Ishikawa (cell line): ENCODE measurements at regions not wholly inside any gene's neighbourhood (a gene's known extent, or its start where the extent isn't known, plus 50 kb on each side); places are given as distances from the start of the nearest gene placed in this dataset.

Experiments used
- CEBPB ChIP-seq: IDR thresholded peaks from 2 replicates; pipeline ENCODE4 v1.6.1; 2012
- CREB1 ChIP-seq: IDR thresholded peaks from 2 replicates; pipeline ENCODE4 v1.6.1; 2012; ENCODE audit warnings: low read depth
- EGR1 ChIP-seq: IDR thresholded peaks from 2 replicates; pipeline ENCODE4 v1.6.1; 2012
- EP300 ChIP-seq: IDR thresholded peaks from 2 replicates; pipeline ENCODE4 v1.6.1; 2012; ENCODE audit warnings: borderline replicate concordance
- FOXM1 ChIP-seq: IDR thresholded peaks from 2 replicates; pipeline ENCODE4 v1.6.1; 2012; ENCODE audit warnings: low read depth, borderline replicate concordance
- MAX ChIP-seq: IDR thresholded peaks from 2 replicates; pipeline ENCODE4 v1.6.1; 2012
- NFIC ChIP-seq: IDR thresholded peaks from 2 replicates; pipeline ENCODE4 v1.6.1; 2012
- RAD21 ChIP-seq: IDR thresholded peaks from 2 replicates; pipeline ENCODE4 v1.6.1; 2012; ENCODE audit warnings: low read depth
- REST ChIP-seq: IDR thresholded peaks from 2 replicates; pipeline ENCODE4 v1.6.1; 2012; ENCODE audit warnings: low read depth, mild to moderate bottlenecking
- TAF1 ChIP-seq: IDR thresholded peaks from 2 replicates; pipeline ENCODE4 v1.6.1; 2012; ENCODE audit warnings: low read depth, mild to moderate bottlenecking
- TCF12 ChIP-seq: IDR thresholded peaks from 2 replicates; pipeline ENCODE4 v1.6.1; 2012; ENCODE audit warnings: low read depth
- TEAD4 ChIP-seq: IDR thresholded peaks from 2 replicates; pipeline ENCODE4 v1.6.1; 2012
- USF1 ChIP-seq: IDR thresholded peaks from 2 replicates; pipeline ENCODE4 v1.6.1; 2012
- YY1 ChIP-seq: IDR thresholded peaks from 2 replicates; pipeline ENCODE4 v1.6.1; 2012; ENCODE audit warnings: low read depth
- ZBTB7A ChIP-seq: IDR thresholded peaks from 2 replicates; pipeline ENCODE4 v1.6.1; 2012; ENCODE audit warnings: low read depth

- TF ChIP-seq EP300 (no peak), TAF1 (no peak), RAD21 (no peak), EGR1 (no peak), USF1 (no peak), REST (no peak), ZBTB7A (no peak), TCF12 (no peak), MAX (no peak), CEBPB (no peak), CREB1 (no peak), NFIC (no peak), FOXM1 (no peak), YY1 (no peak), TEAD4 (no peak)
Observed at GRCh38 chr9:79080536-79080935, 491.2 kb upstream of the TLE4 start.

- no peak for TF ChIP-seq EGR1
- no peak for TF ChIP-seq YY1
- no peak for TF ChIP-seq USF1
Observed at GRCh38 chr9:79083621-79084020, 488.1 kb upstream of the TLE4 start.

GRCh38 chr9:79087133-79087532 is 484.6 kb upstream of the TLE4 start:
- TF ChIP-seq REST (no peak), TEAD4 (no peak), CREB1 (no peak), RAD21 (no peak), USF1 (no peak), ZBTB7A (no peak), EGR1 (no peak), YY1 (no peak)

GRCh38 chr9:79089054-79089560 is 482.7 kb upstream of the TLE4 start:
- no peak for TF ChIP-seq TAF1
- no peak for TF ChIP-seq CREB1
- no peak for TF ChIP-seq EGR1
- no peak for TF ChIP-seq FOXM1
- no peak for TF ChIP-seq NFIC
- TF ChIP-seq MAX = no peak
- TF ChIP-seq YY1 = no peak
- no peak for TF ChIP-seq USF1
- no peak for TF ChIP-seq TCF12
- TF ChIP-seq REST = no peak
- no peak for TF ChIP-seq RAD21
- TF ChIP-seq TEAD4 = no peak
- TF ChIP-seq CEBPB = no peak
- no peak for TF ChIP-seq ZBTB7A
- TF ChIP-seq EP300 = no peak
